ENCODE measurements at regions not wholly inside any gene's neighbourhood (a gene's known extent, or its start where the extent isn't known, plus 50 kb on each side); places are given as distances from the start of the nearest gene placed in this dataset.
"Not testable (repeated sequence)": the region's sequence is repeated elsewhere in the genome, so short reads cannot be mapped to it uniquely, and the experiment has no call there.

DNA sequence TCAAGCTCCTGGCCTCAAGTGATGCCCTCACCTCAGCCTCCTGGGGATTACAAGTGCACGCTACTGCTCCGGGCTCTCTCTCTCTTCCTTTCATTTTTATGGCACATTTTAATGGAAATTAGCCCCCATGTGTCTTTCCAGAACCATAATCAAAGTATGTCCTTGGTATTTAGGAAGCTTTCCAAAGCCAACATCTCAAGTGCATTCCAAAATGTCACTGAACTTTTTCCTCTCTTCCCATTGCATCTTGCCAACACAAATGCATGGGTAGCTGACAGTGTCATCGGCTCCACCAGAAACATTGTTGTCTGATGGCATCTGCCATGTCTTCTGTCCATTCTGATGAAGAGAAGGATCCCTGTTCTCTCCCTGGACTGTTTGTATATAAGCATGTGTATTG, 90.5 kb upstream of the ANXA1 start:
- DNase-seq (ENCODE audit: insufficient read length, low spot score) (no peak), FAIRE-seq (no peak)
- TF ChIP-seq POLR2AphosphoS5 (IDR thresholded peaks at IDR 0.05; ENCODE audit: low read depth, low read length) (no peak), SPI1 (IDR thresholded peaks at IDR 0.05; ENCODE audit: low read depth, low read length) (no peak), TAF1 (IDR thresholded peaks at IDR 0.05; ENCODE audit: low read depth, low read length) (no peak), POU2F2 (IDR thresholded peaks at IDR 0.05; ENCODE audit: low read depth, low read length) (no peak), POLR2A (IDR thresholded peaks at IDR 0.05; ENCODE audit: low read depth, low read length) (no peak), PAX5 (IDR thresholded peaks at IDR 0.05; ENCODE audit: insufficient read depth, low read length, severe bottlenecking) (no peak)

DNA sequence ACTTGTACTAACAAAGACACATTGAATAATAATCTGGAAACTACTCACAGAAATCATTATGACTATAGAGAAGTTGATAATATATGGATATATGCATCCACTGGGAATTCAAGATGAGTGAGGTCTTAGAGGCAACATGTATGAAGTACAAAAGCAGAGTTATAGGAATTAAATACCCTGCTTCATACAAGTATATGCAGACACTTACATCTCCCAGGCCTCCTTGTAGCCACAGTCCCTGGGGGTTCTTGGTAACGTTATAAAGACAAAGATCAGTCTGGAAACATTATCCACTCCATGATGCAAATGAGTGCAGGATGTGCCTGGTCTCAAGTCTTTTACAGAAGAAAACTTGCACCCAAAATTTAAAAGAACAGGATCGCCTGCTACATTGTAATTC, 92.4 kb upstream of the ANXA1 start:
- DNase-seq (ENCODE audit: insufficient read length, low spot score) (no peak), FAIRE-seq (no peak)
- TF ChIP-seq SPI1 (IDR thresholded peaks at IDR 0.05; ENCODE audit: low read depth, low read length): no peak
- TF ChIP-seq POLR2A (IDR thresholded peaks at IDR 0.05; ENCODE audit: low read depth, low read length): no peak
- no peak for TF ChIP-seq POU2F2 (IDR thresholded peaks at IDR 0.05; ENCODE audit: low read depth, low read length)
- TF ChIP-seq POLR2AphosphoS5 (IDR thresholded peaks at IDR 0.05; ENCODE audit: low read depth, low read length): no peak
- no peak for TF ChIP-seq PAX5 (IDR thresholded peaks at IDR 0.05; ENCODE audit: insufficient read depth, low read length, severe bottlenecking)
- no peak for TF ChIP-seq TAF1 (IDR thresholded peaks at IDR 0.05; ENCODE audit: low read depth, low read length)

DNA sequence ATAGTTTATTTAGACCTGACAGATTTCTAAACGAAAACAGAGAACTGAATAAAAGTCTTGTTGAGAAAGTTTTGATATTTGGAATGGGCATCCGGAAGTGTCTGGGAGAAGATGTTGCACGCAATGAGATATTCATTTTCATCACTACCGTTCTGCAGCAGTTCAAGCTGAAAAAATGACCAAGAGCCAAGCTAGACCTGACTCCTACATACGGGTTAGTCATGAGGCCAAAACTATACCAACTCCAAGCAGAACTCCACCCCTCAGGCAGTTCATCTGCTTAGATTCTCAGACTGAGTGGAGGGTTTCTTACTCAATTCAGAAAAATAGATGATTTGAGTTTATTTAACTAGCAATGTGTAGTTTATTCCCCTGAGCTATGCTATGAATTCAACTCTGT, 95.4 kb upstream of the ANXA1 start:
- no peak for DNase-seq (ENCODE audit: insufficient read length, low spot score)
- no peak for FAIRE-seq
- TF ChIP-seq SPI1 (IDR thresholded peaks at IDR 0.05; ENCODE audit: low read depth, low read length): no peak
- no peak for TF ChIP-seq TAF1 (IDR thresholded peaks at IDR 0.05; ENCODE audit: low read depth, low read length)
- no peak for TF ChIP-seq PAX5 (IDR thresholded peaks at IDR 0.05; ENCODE audit: insufficient read depth, low read length, severe bottlenecking)
- no peak for TF ChIP-seq POU2F2 (IDR thresholded peaks at IDR 0.05; ENCODE audit: low read depth, low read length)
- TF ChIP-seq POLR2AphosphoS5 (IDR thresholded peaks at IDR 0.05; ENCODE audit: low read depth, low read length): no peak
- TF ChIP-seq POLR2A (IDR thresholded peaks at IDR 0.05; ENCODE audit: low read depth, low read length): no peak

DNA sequence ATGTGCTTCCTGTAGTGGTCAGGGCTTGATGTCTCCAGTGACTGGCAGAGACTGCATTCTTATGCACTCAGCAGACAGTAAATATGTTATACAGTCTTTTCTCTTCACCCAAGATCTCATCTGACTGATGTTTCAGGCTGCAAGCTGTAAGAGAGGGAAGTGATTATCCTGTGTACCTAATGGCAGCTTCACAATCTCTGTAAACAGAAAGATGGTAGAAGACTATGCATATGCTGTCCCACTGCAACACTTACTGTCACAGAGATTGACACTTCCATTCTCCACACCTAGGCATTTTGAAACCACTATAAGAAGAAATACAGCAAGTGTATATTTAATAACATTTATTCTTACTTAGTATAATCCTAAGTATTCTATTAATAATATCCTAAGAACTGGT, 97.6 kb upstream of the ANXA1 start:
- TF ChIP-seq POU2F2 (IDR thresholded peaks at IDR 0.05; ENCODE audit: low read depth, low read length): no peak
- no peak for TF ChIP-seq POLR2AphosphoS5 (IDR thresholded peaks at IDR 0.05; ENCODE audit: low read depth, low read length)
- no peak for TF ChIP-seq SPI1 (IDR thresholded peaks at IDR 0.05; ENCODE audit: low read depth, low read length)
- TF ChIP-seq POLR2A (IDR thresholded peaks at IDR 0.05; ENCODE audit: low read depth, low read length): no peak
- TF ChIP-seq PAX5 (IDR thresholded peaks at IDR 0.05; ENCODE audit: insufficient read depth, low read length, severe bottlenecking): no peak
- no peak for TF ChIP-seq TAF1 (IDR thresholded peaks at IDR 0.05; ENCODE audit: low read depth, low read length)
- FAIRE-seq (no peak), DNase-seq (ENCODE audit: insufficient read length, low spot score) (no peak)

DNA sequence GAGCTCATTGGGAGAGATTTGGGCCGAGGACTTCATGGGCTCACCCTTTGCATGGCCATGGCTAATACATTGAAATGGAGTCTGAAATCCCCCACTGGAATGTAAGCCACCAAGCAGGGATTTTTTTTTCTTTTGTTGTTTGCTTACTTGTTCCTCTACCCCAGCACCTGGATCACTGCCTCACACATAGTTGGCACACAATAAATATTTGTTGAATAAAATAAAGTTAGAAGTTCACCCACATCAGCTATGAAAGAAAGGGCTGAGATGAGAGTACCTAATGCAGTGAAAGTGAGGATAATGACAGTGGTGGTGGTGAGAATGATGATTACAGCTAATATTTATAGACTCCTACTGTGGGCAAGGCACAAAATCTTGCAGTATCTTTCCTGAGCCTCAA, 98.1 kb upstream of the ANXA1 start:
- DNase-seq (ENCODE audit: insufficient read length, low spot score): no peak
- FAIRE-seq: no peak
- no peak for TF ChIP-seq POLR2A (IDR thresholded peaks at IDR 0.05; ENCODE audit: low read depth, low read length)
- no peak for TF ChIP-seq TAF1 (IDR thresholded peaks at IDR 0.05; ENCODE audit: low read depth, low read length)
- TF ChIP-seq SPI1 (IDR thresholded peaks at IDR 0.05; ENCODE audit: low read depth, low read length): no peak
- no peak for TF ChIP-seq POLR2AphosphoS5 (IDR thresholded peaks at IDR 0.05; ENCODE audit: low read depth, low read length)
- no peak for TF ChIP-seq PAX5 (IDR thresholded peaks at IDR 0.05; ENCODE audit: insufficient read depth, low read length, severe bottlenecking)
- TF ChIP-seq POU2F2 (IDR thresholded peaks at IDR 0.05; ENCODE audit: low read depth, low read length): no peak

DNA sequence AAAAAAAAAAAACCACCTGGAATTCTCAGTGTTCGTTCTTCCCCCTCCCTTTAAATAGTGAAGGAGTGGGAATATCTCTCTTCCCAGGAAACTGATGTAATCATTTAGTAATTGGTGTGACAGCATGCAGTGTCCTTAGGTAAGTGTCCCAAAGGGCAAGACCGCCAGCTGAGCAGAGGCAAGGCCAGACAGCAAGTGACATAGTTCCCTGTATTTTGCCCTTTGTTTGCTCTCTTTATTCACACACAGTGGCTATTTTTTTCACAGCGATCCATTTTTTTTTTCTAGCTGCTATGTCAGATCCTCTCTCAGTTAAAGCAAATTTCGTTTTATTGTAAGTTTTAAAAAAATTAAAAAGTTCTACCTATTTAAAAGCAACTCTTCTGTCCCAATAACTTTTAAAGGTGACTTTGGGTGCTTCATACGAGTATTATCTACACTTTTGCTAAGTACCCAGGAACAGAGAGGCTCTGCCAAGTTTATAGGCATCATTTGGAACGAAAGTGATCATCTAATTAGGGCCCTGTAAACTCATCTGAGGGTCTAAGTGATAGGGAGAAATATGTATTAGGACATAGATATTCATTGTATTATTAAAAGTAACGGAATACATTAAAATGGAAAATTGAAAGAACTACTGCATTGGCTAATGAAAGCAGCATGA, 98.2 kb upstream of the ALDH1A1 start:
- DNase-seq (ENCODE audit: insufficient read length, low spot score) (no peak), FAIRE-seq (no peak)
- TF ChIP-seq SPI1 (IDR thresholded peaks at IDR 0.05; ENCODE audit: low read depth, low read length) (no peak), POU2F2 (IDR thresholded peaks at IDR 0.05; ENCODE audit: low read depth, low read length) (no peak), TAF1 (IDR thresholded peaks at IDR 0.05; ENCODE audit: low read depth, low read length) (no peak), POLR2AphosphoS5 (IDR thresholded peaks at IDR 0.05; ENCODE audit: low read depth, low read length) (no peak), PAX5 (IDR thresholded peaks at IDR 0.05; ENCODE audit: insufficient read depth, low read length, severe bottlenecking) (no peak), POLR2A (IDR thresholded peaks at IDR 0.05; ENCODE audit: low read depth, low read length) (no peak)

DNA sequence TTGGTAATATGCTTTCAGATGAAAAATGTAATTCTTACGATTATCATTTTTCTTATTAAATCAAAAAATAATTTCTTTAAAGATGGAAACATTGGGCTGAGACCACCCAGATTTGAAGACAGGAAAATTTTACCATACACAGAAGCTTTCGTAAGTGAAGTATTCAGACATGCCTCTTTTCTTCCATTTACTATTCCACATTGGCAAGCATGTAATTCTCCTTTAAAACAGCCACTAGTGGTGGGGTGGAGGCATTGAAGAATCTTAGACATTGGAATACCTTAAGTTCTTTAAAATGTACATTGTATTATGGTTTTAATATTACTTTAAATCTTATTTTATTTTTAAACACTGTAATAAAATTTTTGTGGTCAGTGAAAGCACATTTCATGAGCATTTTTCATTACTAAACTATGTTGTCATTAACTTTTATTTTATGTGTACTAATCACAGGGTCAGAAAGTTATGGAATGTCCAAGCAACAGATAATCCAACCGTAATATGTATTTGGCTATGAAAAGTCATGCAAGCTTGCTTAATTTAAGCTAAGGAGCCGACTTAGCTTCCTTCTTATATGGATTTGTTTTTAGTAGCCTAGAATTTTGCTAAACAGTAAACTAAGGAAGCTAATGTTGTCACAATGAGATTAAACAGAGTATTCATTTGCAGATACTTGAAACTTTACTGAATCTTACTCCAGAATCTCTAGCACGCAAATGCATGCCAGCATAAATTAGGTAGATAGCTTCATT, 97.4 kb upstream of the ALDH1A1 start:
- DNase-seq (ENCODE audit: insufficient read length, low spot score) (no peak), FAIRE-seq (no peak)
- TF ChIP-seq PAX5 (IDR thresholded peaks at IDR 0.05; ENCODE audit: insufficient read depth, low read length, severe bottlenecking): no peak
- no peak for TF ChIP-seq POU2F2 (IDR thresholded peaks at IDR 0.05; ENCODE audit: low read depth, low read length)
- TF ChIP-seq POLR2A (IDR thresholded peaks at IDR 0.05; ENCODE audit: low read depth, low read length): no peak
- TF ChIP-seq SPI1 (IDR thresholded peaks at IDR 0.05; ENCODE audit: low read depth, low read length): no peak
- TF ChIP-seq POLR2AphosphoS5 (IDR thresholded peaks at IDR 0.05; ENCODE audit: low read depth, low read length): no peak
- no peak for TF ChIP-seq TAF1 (IDR thresholded peaks at IDR 0.05; ENCODE audit: low read depth, low read length)

DNA sequence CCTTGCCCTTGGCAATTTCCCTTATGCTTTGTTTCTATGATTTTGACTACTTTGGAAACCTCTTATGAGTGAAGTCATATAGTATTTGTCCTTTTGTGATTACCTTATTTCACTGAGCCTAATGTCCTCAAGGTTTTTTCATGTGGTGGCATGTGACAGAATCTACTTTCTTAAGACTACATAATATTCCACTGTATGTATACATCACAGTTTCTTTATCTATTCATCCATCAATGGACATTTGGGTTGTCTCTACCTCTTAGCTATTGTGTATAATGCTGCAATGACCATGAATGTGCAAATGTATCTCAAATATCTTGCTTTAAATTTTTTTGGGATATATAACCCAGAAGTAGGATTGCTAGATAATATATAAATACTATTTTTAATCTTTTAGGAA, 96.4 kb upstream of the ALDH1A1 start:
- FAIRE-seq: no peak
- DNase-seq (ENCODE audit: insufficient read length, low spot score): no peak
- no peak for TF ChIP-seq SPI1 (IDR thresholded peaks at IDR 0.05; ENCODE audit: low read depth, low read length)
- no peak for TF ChIP-seq POLR2AphosphoS5 (IDR thresholded peaks at IDR 0.05; ENCODE audit: low read depth, low read length)
- no peak for TF ChIP-seq TAF1 (IDR thresholded peaks at IDR 0.05; ENCODE audit: low read depth, low read length)
- TF ChIP-seq POLR2A (IDR thresholded peaks at IDR 0.05; ENCODE audit: low read depth, low read length): no peak
- TF ChIP-seq POU2F2 (IDR thresholded peaks at IDR 0.05; ENCODE audit: low read depth, low read length): no peak
- no peak for TF ChIP-seq PAX5 (IDR thresholded peaks at IDR 0.05; ENCODE audit: insufficient read depth, low read length, severe bottlenecking)

DNA sequence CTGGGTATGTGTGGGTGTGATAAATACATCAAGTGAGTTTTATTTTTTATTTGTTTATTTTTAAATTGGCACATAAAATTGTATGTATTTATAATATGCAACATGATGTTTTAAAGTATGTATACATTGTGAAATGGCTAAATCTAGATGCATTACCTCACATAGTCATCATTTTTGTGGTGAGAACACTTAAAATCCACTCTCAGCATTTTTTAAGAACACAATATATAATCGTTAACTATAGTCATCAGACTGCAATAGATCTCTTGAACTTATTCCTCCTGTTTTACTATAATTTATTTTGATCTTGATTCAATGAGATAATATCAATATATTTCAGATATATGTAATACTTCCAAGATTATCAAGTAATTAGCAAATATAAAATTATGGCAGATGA, 93.9 kb upstream of the ALDH1A1 start:
- FAIRE-seq (no peak), DNase-seq (ENCODE audit: insufficient read length, low spot score) (no peak)
- TF ChIP-seq POU2F2 (IDR thresholded peaks at IDR 0.05; ENCODE audit: low read depth, low read length): no peak
- TF ChIP-seq POLR2AphosphoS5 (IDR thresholded peaks at IDR 0.05; ENCODE audit: low read depth, low read length): no peak
- TF ChIP-seq POLR2A (IDR thresholded peaks at IDR 0.05; ENCODE audit: low read depth, low read length): no peak
- TF ChIP-seq PAX5 (IDR thresholded peaks at IDR 0.05; ENCODE audit: insufficient read depth, low read length, severe bottlenecking): no peak
- TF ChIP-seq SPI1 (IDR thresholded peaks at IDR 0.05; ENCODE audit: low read depth, low read length): no peak
- TF ChIP-seq TAF1 (IDR thresholded peaks at IDR 0.05; ENCODE audit: low read depth, low read length): no peak

DNA sequence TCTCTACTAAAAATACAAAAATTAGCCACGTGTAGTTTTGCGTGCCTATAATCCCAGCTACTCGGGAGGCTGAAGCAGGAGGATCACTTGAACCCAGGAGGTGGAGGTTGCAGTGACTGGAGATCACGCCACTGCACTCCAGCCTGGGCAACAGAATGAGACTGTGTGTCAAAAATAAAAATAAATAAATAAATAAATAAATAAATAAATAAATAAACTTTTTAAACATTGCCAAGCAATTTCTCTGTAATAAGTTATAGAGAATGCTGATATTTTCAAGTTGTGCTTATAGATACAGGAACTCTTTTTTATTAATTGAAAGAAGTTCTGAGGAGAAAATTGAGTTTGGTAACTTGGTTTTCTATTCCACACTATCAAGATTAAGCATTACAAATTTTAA, 91.9 kb upstream of the ALDH1A1 start:
- FAIRE-seq; DNase-seq (ENCODE audit: insufficient read length, low spot score): not testable (repeated sequence)
